Neuron (in vitro differentiated cells): ENCODE measurements at regions not wholly inside any gene's neighbourhood (a gene's known extent, or its start where the extent isn't known, plus 50 kb on each side); places are given as distances from the start of the nearest gene placed in this dataset.

Experiments used
- H2AFZ ChIP-seq: one replicate; pipeline ENCODE4 v1.6.1; 2013; ENCODE audit warnings: low read depth, mild to moderate bottlenecking, inconsistent platforms, low read length, moderate library complexity
- H3K27me3 ChIP-seq: one replicate; pipeline ENCODE4 v1.6.1; 2013; ENCODE audit warnings: low read length; ENCODE audit not compliant: insufficient read depth
- H3K36me3 ChIP-seq: one replicate; pipeline ENCODE4 v1.6.1; 2013; ENCODE audit warnings: low read length; ENCODE audit not compliant: insufficient read depth
- H3K4me1 ChIP-seq: one replicate; pipeline ENCODE4 v1.6.1; 2013; ENCODE audit warnings: low read length; ENCODE audit not compliant: insufficient read depth
- H3K4me3 ChIP-seq: 2 replicates; pipeline ENCODE4 v1.5.1; 2013; ENCODE audit warnings: mild to moderate bottlenecking, low read length, moderate library complexity
- H3K9me3 ChIP-seq: one replicate; pipeline ENCODE4 v1.6.1; 2013; ENCODE audit warnings: low read length

- H3K36me3 ChIP-seq = no peaks in the 10 kb centered on the region
- H2AFZ ChIP-seq = no peak overlapping the region
- H3K4me3 ChIP-seq = no peak overlapping the region
- peaks cover 5% of the 10 kb centered on the region for H3K4me1 ChIP-seq
- H3K27me3 ChIP-seq = no peaks in the 10 kb centered on the region
- H3K9me3 ChIP-seq = no peaks in the 10 kb centered on the region
These were observed 357.2 kb upstream of the SALL3 start for GRCh38 chr18:78622251-78622906.

GRCh38 chr18:78622907-78623541, 356.6 kb upstream of the SALL3 start:
- Histone ChIP-seq H3K9me3 (no peaks in the 10 kb centered on the region), H3K27me3 (no peaks in the 10 kb centered on the region), H3K4me3 (no peak overlapping the region), H2AFZ (no peak overlapping the region), H3K36me3 (no peaks in the 10 kb centered on the region), H3K4me1 (peaks cover 5% of the 10 kb centered on the region)

- no peak overlapping the region for H2AFZ ChIP-seq
- H3K36me3 ChIP-seq = no peaks in the 10 kb centered on the region
- peaks cover 5% of the 10 kb centered on the region for H3K4me1 ChIP-seq
- no peak overlapping the region for H3K4me3 ChIP-seq
- H3K9me3 ChIP-seq = no peaks in the 10 kb centered on the region
- H3K27me3 ChIP-seq = no peaks in the 10 kb centered on the region
These were observed 354.9 kb upstream of the SALL3 start for GRCh38 chr18:78624646-78625279.

GRCh38 chr18:78625847-78626246, 353.8 kb upstream of the SALL3 start:
- H3K9me3 ChIP-seq = no peaks in the 10 kb centered on the region
- H3K27me3 ChIP-seq = no peaks in the 10 kb centered on the region
- no peak overlapping the region for H3K4me3 ChIP-seq
- no peak overlapping the region for H2AFZ ChIP-seq
- no peaks in the 10 kb centered on the region for H3K36me3 ChIP-seq
- peaks cover 5% of the 10 kb centered on the region for H3K4me1 ChIP-seq

- no peaks in the 10 kb centered on the region for H3K36me3 ChIP-seq
- H3K4me3 ChIP-seq = no peak overlapping the region
- no peaks in the 10 kb centered on the region for H3K9me3 ChIP-seq
- H3K4me1 ChIP-seq = peaks cover 5% of the 10 kb centered on the region
- H3K27me3 ChIP-seq = no peaks in the 10 kb centered on the region
- H2AFZ ChIP-seq = no peak overlapping the region
These were observed 351.9 kb upstream of the SALL3 start for GRCh38 chr18:78627551-78628346.

- Histone ChIP-seq H2AFZ (no peak overlapping the region), H3K4me3 (no peak overlapping the region), H3K27me3 (no peaks in the 10 kb centered on the region), H3K4me1 (peaks cover 5% of the 10 kb centered on the region), H3K36me3 (no peaks in the 10 kb centered on the region), H3K9me3 (no peaks in the 10 kb centered on the region)
These were observed 350.2 kb upstream of the SALL3 start for GRCh38 chr18:78629426-78629825.

- H2AFZ ChIP-seq = no peak overlapping the region
- no peaks in the 10 kb centered on the region for H3K4me1 ChIP-seq
- no peaks in the 10 kb centered on the region for H3K36me3 ChIP-seq
- H3K4me3 ChIP-seq = no peak overlapping the region
- H3K9me3 ChIP-seq = no peaks in the 10 kb centered on the region
- no peaks in the 10 kb centered on the region for H3K27me3 ChIP-seq
These were observed 349.3 kb upstream of the SALL3 start for GRCh38 chr18:78630356-78630755.

GRCh38 chr18:78630981-78631510, 348.6 kb upstream of the SALL3 start:
- no peak overlapping the region for H3K4me3 ChIP-seq
- H3K4me1 ChIP-seq = no peaks in the 10 kb centered on the region
- H3K36me3 ChIP-seq = no peaks in the 10 kb centered on the region
- no peak overlapping the region for H2AFZ ChIP-seq
- no peaks in the 10 kb centered on the region for H3K27me3 ChIP-seq
- H3K9me3 ChIP-seq = no peaks in the 10 kb centered on the region

GRCh38 chr18:78632111-78632541, 347.5 kb upstream of the SALL3 start:
- Histone ChIP-seq H3K36me3 (no peaks in the 10 kb centered on the region), H2AFZ (no peak overlapping the region), H3K4me3 (no peak overlapping the region), H3K27me3 (no peaks in the 10 kb centered on the region), H3K9me3 (no peaks in the 10 kb centered on the region), H3K4me1 (no peaks in the 10 kb centered on the region)

- Histone ChIP-seq H3K36me3 (no peaks in the 10 kb centered on the region), H3K4me3 (no peak overlapping the region), H3K27me3 (no peaks in the 10 kb centered on the region), H2AFZ (no peak overlapping the region), H3K9me3 (no peaks in the 10 kb centered on the region), H3K4me1 (no peaks in the 10 kb centered on the region)
These were observed 345.4 kb upstream of the SALL3 start for GRCh38 chr18:78634061-78634696.

GRCh38 chr18:78635093-78635800, 344.4 kb upstream of the SALL3 start:
- no peak overlapping the region for H3K4me3 ChIP-seq
- H3K36me3 ChIP-seq = no peaks in the 10 kb centered on the region
- H2AFZ ChIP-seq = no peak overlapping the region
- H3K4me1 ChIP-seq = no peaks in the 10 kb centered on the region
- H3K27me3 ChIP-seq = no peaks in the 10 kb centered on the region
- no peaks in the 10 kb centered on the region for H3K9me3 ChIP-seq

GRCh38 chr18:78636260-78636659, 343.4 kb upstream of the SALL3 start:
- no peaks in the 10 kb centered on the region for H3K36me3 ChIP-seq
- H3K9me3 ChIP-seq = no peaks in the 10 kb centered on the region
- H3K27me3 ChIP-seq = no peaks in the 10 kb centered on the region
- H3K4me3 ChIP-seq = no peak overlapping the region
- no peak overlapping the region for H2AFZ ChIP-seq
- no peaks in the 10 kb centered on the region for H3K4me1 ChIP-seq
